ENCODE measurements at regions not wholly inside any gene's neighbourhood (a gene's known extent, or its start where the extent isn't known, plus 50 kb on each side); places are given as distances from the start of the nearest gene placed in this dataset.

DNA sequence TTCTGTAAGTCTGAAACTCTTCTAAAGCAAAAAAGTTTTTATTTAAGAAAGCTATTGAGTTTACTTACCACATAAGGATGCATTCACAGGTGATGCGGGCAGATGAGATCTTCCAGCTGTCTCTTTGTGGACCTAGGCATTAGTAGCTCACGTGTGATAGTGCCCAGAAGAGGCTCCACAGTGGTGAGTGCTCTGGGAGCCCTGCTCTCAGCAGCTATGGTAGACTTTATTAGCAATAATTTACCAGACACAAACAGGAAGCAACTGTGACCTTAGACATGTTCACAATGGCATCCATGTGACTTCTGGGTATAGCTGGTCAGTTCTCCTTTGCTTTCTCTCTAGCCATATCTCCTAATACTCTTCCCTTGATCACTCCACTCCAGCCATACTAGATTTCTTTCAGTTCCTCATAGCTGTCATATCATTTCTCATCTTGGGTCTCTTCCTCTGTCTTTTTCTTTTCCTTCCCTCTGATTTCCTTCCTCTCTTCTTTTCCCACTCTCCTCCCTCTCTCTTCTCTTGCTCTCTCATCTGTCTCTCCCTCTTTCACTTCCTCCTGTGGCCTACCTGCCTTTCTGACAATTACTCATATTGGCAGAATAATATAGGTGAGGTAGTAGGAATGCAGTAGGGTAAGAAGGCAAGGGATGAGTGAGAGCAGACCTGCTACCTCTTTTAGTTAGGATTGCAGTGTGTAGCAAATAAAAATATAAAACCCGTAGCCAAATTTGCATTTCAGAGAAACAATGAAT, 75.2 kb upstream of the SCAF11 start:
- TF ChIP-seq CTCF (IDR thresholded peaks at IDR 0.05) (no peak), POLR2A (IDR thresholded peaks at IDR 0.05) (no peak)
